ENCODE measurements at regions not wholly inside any gene's neighbourhood (a gene's known extent, or its start where the extent isn't known, plus 50 kb on each side); places are given as distances from the start of the nearest gene placed in this dataset.

GRCh38 chr1:2868571-2869195 lies 67.2 kb upstream of the TTC34 start:
- TF ChIP-seq, protein P1, sequence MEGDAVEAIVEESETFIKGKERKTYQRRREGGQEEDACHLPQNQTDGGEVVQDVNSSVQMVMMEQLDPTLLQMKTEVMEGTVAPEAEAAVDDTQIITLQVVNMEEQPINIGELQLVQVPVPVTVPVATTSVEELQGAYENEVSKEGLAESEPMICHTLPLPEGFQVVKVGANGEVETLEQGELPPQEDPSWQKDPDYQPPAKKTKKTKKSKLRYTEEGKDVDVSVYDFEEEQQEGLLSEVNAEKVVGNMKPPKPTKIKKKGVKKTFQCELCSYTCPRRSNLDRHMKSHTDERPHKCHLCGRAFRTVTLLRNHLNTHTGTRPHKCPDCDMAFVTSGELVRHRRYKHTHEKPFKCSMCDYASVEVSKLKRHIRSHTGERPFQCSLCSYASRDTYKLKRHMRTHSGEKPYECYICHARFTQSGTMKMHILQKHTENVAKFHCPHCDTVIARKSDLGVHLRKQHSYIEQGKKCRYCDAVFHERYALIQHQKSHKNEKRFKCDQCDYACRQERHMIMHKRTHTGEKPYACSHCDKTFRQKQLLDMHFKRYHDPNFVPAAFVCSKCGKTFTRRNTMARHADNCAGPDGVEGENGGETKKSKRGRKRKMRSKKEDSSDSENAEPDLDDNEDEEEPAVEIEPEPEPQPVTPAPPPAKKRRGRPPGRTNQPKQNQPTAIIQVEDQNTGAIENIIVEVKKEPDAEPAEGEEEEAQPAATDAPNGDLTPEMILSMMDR (IDR thresholded peaks at IDR 0.05; ENCODE audit: poor library complexity, severe bottlenecking): no peak
- no peak overlapping the region for H3K27ac ChIP-seq (ENCODE audit: poor library complexity, severe bottlenecking)
- no peaks in the 10 kb centered on the region for H3K4me1 ChIP-seq (ENCODE audit: insufficient read depth, poor library complexity, severe bottlenecking)
- DNase-seq (ENCODE audit: low spot score) (no peak), ATAC-seq (ENCODE audit: low read depth) (no peak)
- peaks cover 4% of the 10 kb centered on the region for H3K27me3 ChIP-seq (ENCODE audit: insufficient read depth, poor library complexity, severe bottlenecking)
- H3K4me3 ChIP-seq (ENCODE audit: severe bottlenecking): no peak overlapping the region
- peaks cover 10% of the 10 kb centered on the region for H3K9me3 ChIP-seq (ENCODE audit: severe bottlenecking)
- no peaks in the 10 kb centered on the region for H3K36me3 ChIP-seq (ENCODE audit: low read depth)

- Histone ChIP-seq H3K4me1 (ENCODE audit: insufficient read depth, poor library complexity, severe bottlenecking) (no peaks in the 10 kb centered on the region), H3K36me3 (ENCODE audit: low read depth) (no peaks in the 10 kb centered on the region), H3K27me3 (ENCODE audit: insufficient read depth, poor library complexity, severe bottlenecking) (peaks cover 1% of the 10 kb centered on the region), H3K9me3 (ENCODE audit: severe bottlenecking) (peaks cover 10% of the 10 kb centered on the region), H3K27ac (ENCODE audit: poor library complexity, severe bottlenecking) (no peak overlapping the region), H3K4me3 (ENCODE audit: severe bottlenecking) (no peak overlapping the region)
- no peak for ATAC-seq (ENCODE audit: low read depth)
- TF ChIP-seq, protein P1 (IDR thresholded peaks at IDR 0.05; ENCODE audit: poor library complexity, severe bottlenecking): no peak
- DNase-seq (ENCODE audit: low spot score): no peak
Measured at GRCh38 chr1:2871246-2871815, 69.8 kb upstream of the TTC34 start.

- Histone ChIP-seq H3K4me3 (ENCODE audit: severe bottlenecking) (no peak overlapping the region), H3K27ac (ENCODE audit: poor library complexity, severe bottlenecking) (no peak overlapping the region), H3K9me3 (ENCODE audit: severe bottlenecking) (peaks cover 10% of the 10 kb centered on the region), H3K27me3 (ENCODE audit: insufficient read depth, poor library complexity, severe bottlenecking) (no peaks in the 10 kb centered on the region), H3K36me3 (ENCODE audit: low read depth) (no peaks in the 10 kb centered on the region), H3K4me1 (ENCODE audit: insufficient read depth, poor library complexity, severe bottlenecking) (no peaks in the 10 kb centered on the region)
- DNase-seq (ENCODE audit: low spot score): no peak
- TF ChIP-seq, protein P1 (IDR thresholded peaks at IDR 0.05; ENCODE audit: poor library complexity, severe bottlenecking): no peak
- no peak for ATAC-seq (ENCODE audit: low read depth)
Measured at GRCh38 chr1:2874207-2874606, 72.7 kb upstream of the TTC34 start.

- Histone ChIP-seq H3K27ac (ENCODE audit: poor library complexity, severe bottlenecking) (no peak overlapping the region), H3K27me3 (ENCODE audit: insufficient read depth, poor library complexity, severe bottlenecking) (no peaks in the 10 kb centered on the region), H3K4me3 (ENCODE audit: severe bottlenecking) (no peak overlapping the region), H3K4me1 (ENCODE audit: insufficient read depth, poor library complexity, severe bottlenecking) (no peaks in the 10 kb centered on the region), H3K36me3 (ENCODE audit: low read depth) (no peaks in the 10 kb centered on the region), H3K9me3 (ENCODE audit: severe bottlenecking) (peaks cover 10% of the 10 kb centered on the region)
- TF ChIP-seq, protein P1 (IDR thresholded peaks at IDR 0.05; ENCODE audit: poor library complexity, severe bottlenecking): no peak
- ATAC-seq (ENCODE audit: low read depth): no peak
- DNase-seq (ENCODE audit: low spot score): no peak
Measured at GRCh38 chr1:2874607-2875480, 73.4 kb upstream of the TTC34 start.
